Caco-2 (cell line): ENCODE measurements at regions not wholly inside any gene's neighbourhood (a gene's known extent, or its start where the extent isn't known, plus 50 kb on each side); places are given as distances from the start of the nearest gene placed in this dataset.

Source experiments
- BruUV-seq: library from RNA; stranded (reverse); fragments of 400-500 nt; replicated peaks from 2 replicates; lab custom pipeline; 2021; lab: Mats Ljungman, UMichigan
- CTCF ChIA-PET: fragments of 300-600 bp; sonication (Branson Sonifier 250); formaldehyde crosslinking; loops from one replicate; lab custom pipeline; 2022; ENCODE audit warnings: antibody characterized with exemption; lab: Charles Lee
- POLR2A ChIA-PET: fragments of 300-600 bp; sonication (Branson Sonifier 250); formaldehyde crosslinking; loops from one replicate; lab custom pipeline; 2022; ENCODE audit warnings: antibody characterized with exemption; lab: Charles Lee
- DNase-seq, 2 experiments: peaks; one replicate each; pipeline versions ENCODE4 v3.0.0 to v3.0.0-alpha.2; 2020 to 2022
- H3K27me3 ChIP-seq: replicated peaks from 2 replicates; pipeline ENCODE4 v1.6.0; 2011; ENCODE audit warnings: low read length; ENCODE audit not compliant: control insufficient read depth, insufficient read depth
- H3K36me3 ChIP-seq: 2 replicates; pipeline ENCODE4 v1.5.1; 2011; ENCODE audit warnings: low read length; ENCODE audit not compliant: control insufficient read depth, insufficient read depth
- H3K4me1 ChIP-seq: fragments of 250-450 bp; sonication (Bioruptor Pico); 2 replicates; pipeline ENCODE4 v1.5.1; 2020; ENCODE audit warnings: mild to moderate bottlenecking
- H3K4me3 ChIP-seq: 2 replicates; pipeline ENCODE4 v1.5.1; 2011; ENCODE audit warnings: low read depth, mild to moderate bottlenecking, control low read depth, low read length
- H3K9me3 ChIP-seq: fragments of 250-450 bp; sonication (Bioruptor Pico); 2 replicates; pipeline ENCODE4 v1.5.1; 2020; ENCODE audit warnings: mild to moderate bottlenecking, moderate library complexity
- H3K27ac Mint-ChIP-seq: one replicate; pipeline ENCODE4 v1.8.0; 2022; ENCODE audit warnings: mixed read lengths; ENCODE audit not compliant: unreplicated experiment
- H3K27me3 Mint-ChIP-seq: one replicate; pipeline ENCODE4 v1.8.0; 2022; ENCODE audit warnings: mixed read lengths; ENCODE audit not compliant: insufficient read depth, unreplicated experiment
- H3K36me3 Mint-ChIP-seq: one replicate; pipeline ENCODE4 v1.8.0; 2022; ENCODE audit warnings: mild to moderate bottlenecking, mixed read lengths; ENCODE audit not compliant: insufficient read depth, unreplicated experiment
- H3K4me1 Mint-ChIP-seq: one replicate; pipeline ENCODE4 v1.8.0; 2022; ENCODE audit warnings: low read depth, mixed read lengths; ENCODE audit not compliant: unreplicated experiment
- H3K4me3 Mint-ChIP-seq: one replicate; pipeline ENCODE4 v1.8.0; 2022; ENCODE audit warnings: mild to moderate bottlenecking, moderate library complexity, mixed read lengths; ENCODE audit not compliant: unreplicated experiment
- H3K9me3 Mint-ChIP-seq: one replicate; pipeline ENCODE4 v1.8.0; 2022; ENCODE audit warnings: mixed read lengths; ENCODE audit not compliant: unreplicated experiment
- intact Hi-C: fragments of 100-400 bp; cut with micrococcal nuclease; formaldehyde crosslinking; loops from one replicate; pipeline ENCODE4 v1.10.0; 2022; ENCODE audit not compliant: unreplicated experiment
- TF ChIP-seq, protein P1 (sequence below), 2 experiments: fragments of 200-600 bp in 1 of 2; IDR thresholded peaks; 1 replicate in 1 of 2; 2 replicates in 1 of 2; pipeline versions ENCODE4 v1.5.1 to v1.8.0; 2011 to 2022; ENCODE audit warnings: antibody characterized with exemption in 1 of 2, control low read depth in 1 of 2, inconsistent platforms in 1 of 2, low read depth in 1 of 2, low read length in 1 of 2, mild to moderate bottlenecking in 1 of 2, moderate library complexity in 1 of 2; ENCODE audit not compliant: insufficient read depth in 1 of 2, severe bottlenecking in 1 of 2, unreplicated experiment in 1 of 2

DNA sequence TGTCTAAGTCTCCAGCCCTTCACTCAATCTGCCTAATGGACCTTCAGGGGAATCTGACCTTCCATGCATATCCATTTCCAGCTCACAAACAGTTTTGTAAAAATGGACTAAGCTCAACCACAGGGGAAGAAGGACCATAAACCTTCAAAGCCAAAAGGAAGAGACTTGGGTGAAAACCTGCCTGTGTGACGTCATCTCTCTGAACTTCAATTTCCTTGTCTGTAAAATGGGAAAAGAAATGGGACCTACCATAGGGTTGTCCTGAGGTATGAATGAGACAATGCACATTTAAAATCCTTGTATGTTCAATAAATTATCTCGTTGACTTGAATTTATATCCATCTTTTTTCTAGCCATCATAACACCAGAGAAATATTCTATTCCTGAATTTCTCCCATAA, 370.7 kb downstream of the INSC start:
- H3K4me1 ChIP-seq, result no peaks in the 10 kb centered on the region
- H3K4me3 ChIP-seq, result no peak overlapping the region
- H3K4me1 Mint-ChIP-seq, result no peaks in the 10 kb centered on the region
- H3K27me3 ChIP-seq, result 0 out of 2 replicates have a peak, but pooled peaks cover under 1% of the 10 kb centered on the region
- intact Hi-C loops, result no loop called here
- ChIA-PET POLR2A (no interaction called here), CTCF (no interaction called here)
- no peak for DNase-seq
- H3K36me3 Mint-ChIP-seq, result no peaks in the 10 kb centered on the region
- peaks cover 9% of the 10 kb centered on the region for H3K27me3 Mint-ChIP-seq
- no peaks in the 10 kb centered on the region for H3K9me3 ChIP-seq
- H3K36me3 ChIP-seq, result no peaks in the 10 kb centered on the region
- no TSS peak for BruUV-seq
- H3K9me3 Mint-ChIP-seq, result no peaks in the 10 kb centered on the region
- no peak overlapping the region for H3K27ac Mint-ChIP-seq
- TF ChIP-seq, protein P1, sequence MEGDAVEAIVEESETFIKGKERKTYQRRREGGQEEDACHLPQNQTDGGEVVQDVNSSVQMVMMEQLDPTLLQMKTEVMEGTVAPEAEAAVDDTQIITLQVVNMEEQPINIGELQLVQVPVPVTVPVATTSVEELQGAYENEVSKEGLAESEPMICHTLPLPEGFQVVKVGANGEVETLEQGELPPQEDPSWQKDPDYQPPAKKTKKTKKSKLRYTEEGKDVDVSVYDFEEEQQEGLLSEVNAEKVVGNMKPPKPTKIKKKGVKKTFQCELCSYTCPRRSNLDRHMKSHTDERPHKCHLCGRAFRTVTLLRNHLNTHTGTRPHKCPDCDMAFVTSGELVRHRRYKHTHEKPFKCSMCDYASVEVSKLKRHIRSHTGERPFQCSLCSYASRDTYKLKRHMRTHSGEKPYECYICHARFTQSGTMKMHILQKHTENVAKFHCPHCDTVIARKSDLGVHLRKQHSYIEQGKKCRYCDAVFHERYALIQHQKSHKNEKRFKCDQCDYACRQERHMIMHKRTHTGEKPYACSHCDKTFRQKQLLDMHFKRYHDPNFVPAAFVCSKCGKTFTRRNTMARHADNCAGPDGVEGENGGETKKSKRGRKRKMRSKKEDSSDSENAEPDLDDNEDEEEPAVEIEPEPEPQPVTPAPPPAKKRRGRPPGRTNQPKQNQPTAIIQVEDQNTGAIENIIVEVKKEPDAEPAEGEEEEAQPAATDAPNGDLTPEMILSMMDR (IDR thresholded peaks at IDR 0.05; ENCODE audit: insufficient read depth in 1 of 2, low read depth in 1 of 2, low read length in 1 of 2, severe bottlenecking in 1 of 2, unreplicated experiment in 1 of 2), result no peak
- H3K4me3 Mint-ChIP-seq, result no peak overlapping the region

DNA sequence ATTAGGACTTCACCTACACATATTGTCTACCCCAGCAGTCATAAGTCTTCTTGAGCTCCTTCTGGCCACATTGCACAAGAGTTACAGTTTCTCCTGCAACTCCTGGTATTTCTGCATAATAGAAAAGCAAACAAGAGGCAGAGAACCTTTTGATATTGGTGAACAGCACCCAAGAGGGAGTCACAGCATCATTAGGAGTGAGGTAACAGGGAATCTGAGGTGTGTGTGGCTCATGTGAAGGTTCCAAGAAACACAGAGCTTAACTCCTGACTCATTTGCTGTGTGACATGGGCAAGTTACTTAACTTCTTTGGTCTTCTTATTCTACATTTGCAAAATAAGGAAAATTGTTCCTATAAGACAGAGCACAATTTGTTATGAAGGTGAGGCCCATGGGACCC, 374.6 kb downstream of the INSC start:
- Mint-ChIP-seq H3K27me3 (peaks cover 8% of the 10 kb centered on the region), H3K27ac (no peak overlapping the region), H3K4me3 (no peak overlapping the region), H3K4me1 (no peaks in the 10 kb centered on the region), H3K9me3 (peaks cover 9% of the 10 kb centered on the region), H3K36me3 (no peaks in the 10 kb centered on the region)
- H3K36me3 ChIP-seq, result no peaks in the 10 kb centered on the region
- no TSS peak for BruUV-seq
- TF ChIP-seq, protein P1 (IDR thresholded peaks at IDR 0.05; ENCODE audit: insufficient read depth in 1 of 2, low read depth in 1 of 2, low read length in 1 of 2, severe bottlenecking in 1 of 2, unreplicated experiment in 1 of 2), result no peak
- intact Hi-C loops, result loop anchor here (2.0 kb wide), 1 partner anchor 14 kb away; no protein-coding TSS in a partner anchor
- no peaks in the 10 kb centered on the region for H3K9me3 ChIP-seq
- H3K4me3 ChIP-seq, result no peak overlapping the region
- DNase-seq, result peak in 1 of 2 experiments; percentile 40
- no peaks in the 10 kb centered on the region for H3K4me1 ChIP-seq
- ChIA-PET CTCF (no interaction called here), POLR2A (no interaction called here)
- no peaks in the 10 kb centered on the region for H3K27me3 ChIP-seq

DNA sequence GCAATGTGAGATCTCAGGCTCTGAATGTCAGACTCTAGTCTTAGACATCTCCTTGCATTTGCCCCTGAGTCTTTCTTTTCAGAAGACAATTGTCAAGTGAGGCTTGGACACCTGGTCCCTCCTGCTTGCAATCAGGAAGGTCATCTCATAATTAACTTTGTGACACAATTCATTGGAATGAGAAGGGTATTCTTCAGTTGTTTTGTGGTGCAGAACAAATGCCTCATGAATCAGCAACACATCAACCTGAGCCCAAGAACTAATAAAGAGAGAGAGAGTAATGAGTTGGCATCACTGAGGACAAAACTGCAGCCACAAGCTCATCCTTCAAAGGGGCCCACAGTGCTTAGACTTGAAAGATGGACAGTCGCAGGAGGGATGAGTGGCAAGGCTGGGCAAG, 375.8 kb downstream of the INSC start:
- H3K4me3 Mint-ChIP-seq, result no peak overlapping the region

More for the DNA sequence above, 375.8 kb downstream of the INSC start:
- no peaks in the 10 kb centered on the region for H3K36me3 Mint-ChIP-seq
- H3K9me3 Mint-ChIP-seq, result peaks cover 9% of the 10 kb centered on the region
- no peaks in the 10 kb centered on the region for H3K36me3 ChIP-seq
- BruUV-seq, result no TSS peak
- no peaks in the 10 kb centered on the region for H3K27me3 ChIP-seq
- TF ChIP-seq, protein P1 (IDR thresholded peaks at IDR 0.05; ENCODE audit: insufficient read depth in 1 of 2, low read depth in 1 of 2, low read length in 1 of 2, severe bottlenecking in 1 of 2, unreplicated experiment in 1 of 2), result no peak
- ChIA-PET CTCF (no interaction called here), POLR2A (no interaction called here)
- no peak overlapping the region for H3K27ac Mint-ChIP-seq
- H3K4me3 ChIP-seq, result no peak overlapping the region
- no peaks in the 10 kb centered on the region for H3K4me1 ChIP-seq
- peaks cover 8% of the 10 kb centered on the region for H3K27me3 Mint-ChIP-seq
- H3K4me1 Mint-ChIP-seq, result no peaks in the 10 kb centered on the region
- no peaks in the 10 kb centered on the region for H3K9me3 ChIP-seq
- intact Hi-C loops, result no loop called here
- no peak for DNase-seq
